ENCODE measurements at regions not wholly inside any gene's neighbourhood (a gene's known extent, or its start where the extent isn't known, plus 50 kb on each side); places are given as distances from the start of the nearest gene placed in this dataset.

DNA sequence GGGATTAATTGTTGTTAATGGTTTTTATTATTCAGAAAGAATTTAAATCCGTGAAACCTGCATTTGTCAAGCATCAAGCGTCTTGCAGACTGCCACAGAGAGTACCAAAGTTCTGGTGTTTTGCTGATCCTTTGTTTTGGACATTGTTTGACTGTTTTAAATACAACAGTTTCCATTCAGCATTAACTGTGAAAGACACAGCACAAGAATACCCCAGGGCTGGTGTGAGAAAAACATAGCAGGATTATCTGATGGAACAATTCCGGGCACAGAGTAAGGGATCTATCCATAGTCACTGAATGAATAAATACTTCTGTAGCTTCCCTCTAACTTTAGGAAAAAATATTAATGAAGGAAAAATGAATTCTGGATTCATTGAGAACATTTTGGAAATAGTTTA lies 202.3 kb downstream of the LTN1 start:
- no peak for TF ChIP-seq STAT1 (IDR thresholded peaks at IDR 0.05; ENCODE audit: unreplicated experiment)
- Mint-ChIP-seq H3K27me3 (ENCODE audit: insufficient read depth, low read depth, poor library complexity) (no peaks in the 10 kb centered on the region), H3K27ac (no peak overlapping the region; the same call in 1 of the 2 replicates), H3K4me3 (no peak overlapping the region), H3K4me1 (peaks cover 9% of the 10 kb centered on the region; the same call in 2 of the 3 replicates), H3K36me3 (ENCODE audit: low read depth) (peaks cover 7% of the 10 kb centered on the region; the same call in 2 of the 3 replicates), H3K9me3 (peaks cover 6% of the 10 kb centered on the region)
- Histone ChIP-seq H3K27ac (ENCODE audit: low read depth) (no peak overlapping the region), H3K36me3 (ENCODE audit: insufficient read depth) (no peaks in the 10 kb centered on the region), H3K4me1 (ENCODE audit: insufficient read depth) (peaks cover 10% of the 10 kb centered on the region; the same call in 1 of the 2 replicates), H3K4me2 (no peak overlapping the region), H3K4me3 (no peak overlapping the region), H2AFZ (no peak overlapping the region), H3K79me2 (replicated peaks; ENCODE audit: insufficient read depth) (no peaks in the 10 kb centered on the region), H3K9me2 (ENCODE audit: insufficient read depth) (peaks cover 5% of the 10 kb centered on the region; the same call in 1 of the 2 replicates), H3K27me3 (ENCODE audit: insufficient read depth) (no peaks in the 10 kb centered on the region), H4K20me1 (replicated peaks; ENCODE audit: insufficient read depth) (no peaks in the 10 kb centered on the region), H3F3A (replicated peaks; ENCODE audit: low read depth) (no peaks in the 10 kb centered on the region)
- ATAC-seq (no peak), DNase-seq (ENCODE audit: low spot score) (no peak)

DNA sequence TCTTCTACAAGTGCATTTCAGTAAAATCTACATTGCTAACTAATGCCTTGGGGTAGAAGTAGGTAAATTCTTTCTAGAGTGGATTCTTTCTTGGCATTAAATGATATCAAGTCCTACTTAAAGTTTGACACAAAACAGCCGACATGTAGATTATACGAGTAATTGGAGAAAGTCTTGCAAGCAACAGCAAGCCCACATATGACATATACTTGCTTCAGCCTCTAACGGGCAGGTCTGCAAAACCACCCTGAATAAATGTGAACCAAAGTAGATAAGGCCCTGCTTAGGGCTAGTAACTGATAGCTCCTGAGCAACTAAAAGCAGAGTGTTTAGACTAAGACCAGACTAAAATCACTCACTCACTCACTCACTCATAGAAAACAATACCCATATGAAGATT lies 203.2 kb downstream of the LTN1 start:
- Histone ChIP-seq H3K4me3 (no peak overlapping the region), H3K79me2 (replicated peaks; ENCODE audit: insufficient read depth) (no peaks in the 10 kb centered on the region), H3K36me3 (ENCODE audit: insufficient read depth) (no peaks in the 10 kb centered on the region), H3F3A (replicated peaks; ENCODE audit: low read depth) (no peaks in the 10 kb centered on the region), H2AFZ (peak overlapping the region; percentile 54; the same call in 1 of the 2 replicates), H4K20me1 (replicated peaks; ENCODE audit: insufficient read depth) (no peaks in the 10 kb centered on the region), H3K4me2 (no peak overlapping the region), H3K4me1 (ENCODE audit: insufficient read depth) (peaks cover 7% of the 10 kb centered on the region; the same call in 1 of the 2 replicates), H3K27me3 (ENCODE audit: insufficient read depth) (no peaks in the 10 kb centered on the region), H3K9me2 (ENCODE audit: insufficient read depth) (peaks cover 7% of the 10 kb centered on the region; the same call in 1 of the 2 replicates), H3K27ac (ENCODE audit: low read depth) (no peak overlapping the region)
- Mint-ChIP-seq H3K4me1 (peaks cover 4% of the 10 kb centered on the region; the same call in 2 of the 3 replicates), H3K9me3 (peaks cover 15% of the 10 kb centered on the region), H3K27ac (no peak overlapping the region), H3K27me3 (ENCODE audit: insufficient read depth, low read depth, poor library complexity) (no peaks in the 10 kb centered on the region), H3K36me3 (ENCODE audit: low read depth) (peaks cover 12% of the 10 kb centered on the region; the same call in 2 of the 3 replicates), H3K4me3 (no peak overlapping the region)
- DNase-seq (ENCODE audit: low spot score): no peak
- ATAC-seq: no peak
- TF ChIP-seq ZNF331 (CRISPR knock-in tag; IDR thresholded peaks at IDR 0.05; ENCODE audit: low read depth): no peak
- TF ChIP-seq ZNF114 (CRISPR knock-in tag; IDR thresholded peaks at IDR 0.05): no peak
- no peak for TF ChIP-seq ZNF462 (CRISPR knock-in tag; IDR thresholded peaks at IDR 0.05)
- TF ChIP-seq, protein P1, sequence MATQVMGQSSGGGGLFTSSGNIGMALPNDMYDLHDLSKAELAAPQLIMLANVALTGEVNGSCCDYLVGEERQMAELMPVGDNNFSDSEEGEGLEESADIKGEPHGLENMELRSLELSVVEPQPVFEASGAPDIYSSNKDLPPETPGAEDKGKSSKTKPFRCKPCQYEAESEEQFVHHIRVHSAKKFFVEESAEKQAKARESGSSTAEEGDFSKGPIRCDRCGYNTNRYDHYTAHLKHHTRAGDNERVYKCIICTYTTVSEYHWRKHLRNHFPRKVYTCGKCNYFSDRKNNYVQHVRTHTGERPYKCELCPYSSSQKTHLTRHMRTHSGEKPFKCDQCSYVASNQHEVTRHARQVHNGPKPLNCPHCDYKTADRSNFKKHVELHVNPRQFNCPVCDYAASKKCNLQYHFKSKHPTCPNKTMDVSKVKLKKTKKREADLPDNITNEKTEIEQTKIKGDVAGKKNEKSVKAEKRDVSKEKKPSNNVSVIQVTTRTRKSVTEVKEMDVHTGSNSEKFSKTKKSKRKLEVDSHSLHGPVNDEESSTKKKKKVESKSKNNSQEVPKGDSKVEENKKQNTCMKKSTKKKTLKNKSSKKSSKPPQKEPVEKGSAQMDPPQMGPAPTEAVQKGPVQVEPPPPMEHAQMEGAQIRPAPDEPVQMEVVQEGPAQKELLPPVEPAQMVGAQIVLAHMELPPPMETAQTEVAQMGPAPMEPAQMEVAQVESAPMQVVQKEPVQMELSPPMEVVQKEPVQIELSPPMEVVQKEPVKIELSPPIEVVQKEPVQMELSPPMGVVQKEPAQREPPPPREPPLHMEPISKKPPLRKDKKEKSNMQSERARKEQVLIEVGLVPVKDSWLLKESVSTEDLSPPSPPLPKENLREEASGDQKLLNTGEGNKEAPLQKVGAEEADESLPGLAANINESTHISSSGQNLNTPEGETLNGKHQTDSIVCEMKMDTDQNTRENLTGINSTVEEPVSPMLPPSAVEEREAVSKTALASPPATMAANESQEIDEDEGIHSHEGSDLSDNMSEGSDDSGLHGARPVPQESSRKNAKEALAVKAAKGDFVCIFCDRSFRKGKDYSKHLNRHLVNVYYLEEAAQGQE (IDR thresholded peaks at IDR 0.05; ENCODE audit: unreplicated experiment): no peak
- no peak for TF ChIP-seq EZH2phosphoT487 (IDR thresholded peaks at IDR 0.05; ENCODE audit: unreplicated experiment)
- no peak for TF ChIP-seq JUNB (IDR thresholded peaks at IDR 0.05; ENCODE audit: unreplicated experiment)
- no peak for TF ChIP-seq EZH2 (IDR thresholded peaks at IDR 0.05; ENCODE audit: low read depth, unreplicated experiment)
- TF ChIP-seq, protein P2, sequence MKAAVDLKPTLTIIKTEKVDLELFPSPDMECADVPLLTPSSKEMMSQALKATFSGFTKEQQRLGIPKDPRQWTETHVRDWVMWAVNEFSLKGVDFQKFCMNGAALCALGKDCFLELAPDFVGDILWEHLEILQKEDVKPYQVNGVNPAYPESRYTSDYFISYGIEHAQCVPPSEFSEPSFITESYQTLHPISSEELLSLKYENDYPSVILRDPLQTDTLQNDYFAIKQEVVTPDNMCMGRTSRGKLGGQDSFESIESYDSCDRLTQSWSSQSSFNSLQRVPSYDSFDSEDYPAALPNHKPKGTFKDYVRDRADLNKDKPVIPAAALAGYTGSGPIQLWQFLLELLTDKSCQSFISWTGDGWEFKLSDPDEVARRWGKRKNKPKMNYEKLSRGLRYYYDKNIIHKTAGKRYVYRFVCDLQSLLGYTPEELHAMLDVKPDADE (IDR thresholded peaks at IDR 0.05): no peak

All from GM23338 (cell line).